Kidney (tissue), 13 donors: ENCODE measurements at regions not wholly inside any gene's neighbourhood (a gene's known extent, or its start where the extent isn't known, plus 50 kb on each side); places are given as distances from the start of the nearest gene placed in this dataset.

Source experiments
- DNase-seq, 5 donors: peaks; one replicate each; pipeline ENCODE4 v3.0.0-alpha.2; 2013 to 2020
- FAIRE-seq: peaks from 2 replicates; lab custom pipeline; 2012; peaks lifted over from hg19 to GRCh38; lab: Jason Lieb, UNC
- H3K27ac ChIP-seq, 2 donors: one replicate each; pipeline ENCODE4 v1.7.0; 2013; ENCODE audit warnings: low read depth in 2 of 2, low read length in 2 of 2, inconsistent platforms in 1 of 2
- H3K27me3 ChIP-seq: one replicate; pipeline ENCODE4 v1.7.1; 2013; ENCODE audit warnings: low read length, inconsistent platforms; ENCODE audit not compliant: control insufficient read depth, insufficient read depth
- H3K36me3 ChIP-seq, 3 donors: one replicate each; pipeline versions ENCODE4 v1.7.0 to v1.7.1; 2013; ENCODE audit warnings: low read length in 3 of 3, control low read depth in 1 of 3, inconsistent platforms in 1 of 3; ENCODE audit not compliant: insufficient read depth in 3 of 3, control insufficient read depth in 2 of 3
- H3K4me1 ChIP-seq, 3 donors: one replicate each; pipeline versions ENCODE4 v1.7.0 to v1.7.1; 2013; ENCODE audit warnings: low read length in 3 of 3, inconsistent platforms in 1 of 3, low read depth in 1 of 3; ENCODE audit not compliant: control insufficient read depth in 2 of 3, insufficient read depth in 2 of 3
- H3K4me3 ChIP-seq, 3 donors: one replicate each; pipeline versions ENCODE4 v1.7.0 to v1.8.1; 2013; ENCODE audit warnings: low read length in 3 of 3, control low read depth in 1 of 3, inconsistent platforms in 1 of 3
- H3K9ac ChIP-seq, 3 donors: one replicate each; pipeline versions ENCODE4 v1.7.0 to v1.7.1; 2013; ENCODE audit warnings: low read length in 3 of 3, control low read depth in 1 of 3, inconsistent platforms in 1 of 3
- H3K9me3 ChIP-seq, 3 donors: one replicate each; pipeline versions ENCODE4 v1.7.0 to v1.7.1; 2013; ENCODE audit warnings: low read length in 3 of 3, control low read depth in 1 of 3, inconsistent platforms in 1 of 3; ENCODE audit not compliant: control insufficient read depth in 2 of 3, insufficient read depth in 1 of 3
- intact Hi-C: fragments of 100-400 bp; cut with DNase I; formaldehyde crosslinking; loops from one replicate; pipeline ENCODE4 v1.11.1; 2022
- TF ChIP-seq, protein P1 (sequence below): IDR thresholded peaks from 3 replicates; pipeline ENCODE4 v1.5.1; 2012; ENCODE audit warnings: mild to moderate bottlenecking, moderate library complexity, borderline replicate concordance; ENCODE audit not compliant: insufficient read depth; ENCODE audit errors: extremely low read depth
- donor health status: control.
- donor health status: control.
- donor health status: control.
- donor health status: control.
- donor health status: control.
- donor health status: DM: yes; HTN: yes; CAD: no.
- donor health status: Normal renal cell carcinoma (clear cell type).

- Histone ChIP-seq H3K4me3 (no peak overlapping the region), H3K9me3 (peaks cover 0 to 18% (median 3%) of the 10 kb centered on the region in 3 donors), H3K36me3 (no peaks in the 10 kb centered on the region), H3K4me1 (no peaks in the 10 kb centered on the region), H3K27ac (no peak overlapping the region), H3K27me3 (no peaks in the 10 kb centered on the region), H3K9ac (no peak overlapping the region)
- intact Hi-C loops: no loop called here
- no peak for DNase-seq
- TF ChIP-seq, protein P1, sequence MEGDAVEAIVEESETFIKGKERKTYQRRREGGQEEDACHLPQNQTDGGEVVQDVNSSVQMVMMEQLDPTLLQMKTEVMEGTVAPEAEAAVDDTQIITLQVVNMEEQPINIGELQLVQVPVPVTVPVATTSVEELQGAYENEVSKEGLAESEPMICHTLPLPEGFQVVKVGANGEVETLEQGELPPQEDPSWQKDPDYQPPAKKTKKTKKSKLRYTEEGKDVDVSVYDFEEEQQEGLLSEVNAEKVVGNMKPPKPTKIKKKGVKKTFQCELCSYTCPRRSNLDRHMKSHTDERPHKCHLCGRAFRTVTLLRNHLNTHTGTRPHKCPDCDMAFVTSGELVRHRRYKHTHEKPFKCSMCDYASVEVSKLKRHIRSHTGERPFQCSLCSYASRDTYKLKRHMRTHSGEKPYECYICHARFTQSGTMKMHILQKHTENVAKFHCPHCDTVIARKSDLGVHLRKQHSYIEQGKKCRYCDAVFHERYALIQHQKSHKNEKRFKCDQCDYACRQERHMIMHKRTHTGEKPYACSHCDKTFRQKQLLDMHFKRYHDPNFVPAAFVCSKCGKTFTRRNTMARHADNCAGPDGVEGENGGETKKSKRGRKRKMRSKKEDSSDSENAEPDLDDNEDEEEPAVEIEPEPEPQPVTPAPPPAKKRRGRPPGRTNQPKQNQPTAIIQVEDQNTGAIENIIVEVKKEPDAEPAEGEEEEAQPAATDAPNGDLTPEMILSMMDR: no peak
- FAIRE-seq: no peak
Observed at GRCh38 chr1:232204269-232204668, 425.7 kb downstream of the SIPA1L2 start.

- intact Hi-C loops: no loop called here
- H3K9ac ChIP-seq: no peak overlapping the region
- TF ChIP-seq, protein P1: no peak
- H3K36me3 ChIP-seq: no peaks in the 10 kb centered on the region
- no peaks in the 10 kb centered on the region for H3K27me3 ChIP-seq
- H3K4me3 ChIP-seq: no peak overlapping the region
- H3K4me1 ChIP-seq: no peaks in the 10 kb centered on the region
- DNase-seq (no peak), FAIRE-seq (no peak)
- peaks cover 0 to 18% (median 3%) of the 10 kb centered on the region in 3 donors for H3K9me3 ChIP-seq
- H3K27ac ChIP-seq: no peak overlapping the region
Observed at GRCh38 chr1:232201024-232201423, 428.9 kb downstream of the SIPA1L2 start.

GRCh38 chr1:232196042-232196441 lies 433.9 kb downstream of the SIPA1L2 start:
- Histone ChIP-seq H3K4me3 (no peak overlapping the region), H3K36me3 (no peaks in the 10 kb centered on the region), H3K9me3 (peaks cover 0 to 8% (median 3%) of the 10 kb centered on the region in 3 donors), H3K27me3 (no peaks in the 10 kb centered on the region), H3K9ac (no peak overlapping the region), H3K4me1 (peaks cover 0 to 2% (median 0%) of the 10 kb centered on the region in 3 donors), H3K27ac (no peak overlapping the region)
- FAIRE-seq (no peak), DNase-seq (no peak)
- TF ChIP-seq, protein P1: no peak
- intact Hi-C loops: no loop called here

GRCh38 chr1:232194424-232194823 lies 435.5 kb downstream of the SIPA1L2 start:
- TF ChIP-seq, protein P1: no peak
- Histone ChIP-seq H3K36me3 (no peaks in the 10 kb centered on the region), H3K4me3 (no peak overlapping the region), H3K4me1 (peaks cover 0 to 2% (median 0%) of the 10 kb centered on the region in 3 donors), H3K27ac (no peak overlapping the region), H3K27me3 (no peaks in the 10 kb centered on the region), H3K9me3 (no peaks in the 10 kb centered on the region), H3K9ac (no peak overlapping the region)
- FAIRE-seq (no peak), DNase-seq (no peak)
- intact Hi-C loops: no loop called here
